NCI-H524 treated with DMSO at 0.1 percent for 48 hours (cell line): ENCODE measurements at regions not wholly inside any gene's neighbourhood (a gene's known extent, or its start where the extent isn't known, plus 50 kb on each side); places are given as distances from the start of the nearest gene placed in this dataset.
"Not testable (repeated sequence)": the region's sequence is repeated elsewhere in the genome, so short reads cannot be mapped to it uniquely, and the experiment has no call there.

Source experiments
- DNase-seq: peaks from one replicate; lab custom pipeline; 2025; lab: John Stamatoyannopoulos, UW

- not testable (repeated sequence) for DNase-seq
These were observed 74.5 kb upstream of the PPP1R26 start for GRCh38 chr9:135405145-135405464.

- no peak for DNase-seq
These were observed 70.9 kb upstream of the PPP1R26 start for GRCh38 chr9:135408476-135409254.

DNA sequence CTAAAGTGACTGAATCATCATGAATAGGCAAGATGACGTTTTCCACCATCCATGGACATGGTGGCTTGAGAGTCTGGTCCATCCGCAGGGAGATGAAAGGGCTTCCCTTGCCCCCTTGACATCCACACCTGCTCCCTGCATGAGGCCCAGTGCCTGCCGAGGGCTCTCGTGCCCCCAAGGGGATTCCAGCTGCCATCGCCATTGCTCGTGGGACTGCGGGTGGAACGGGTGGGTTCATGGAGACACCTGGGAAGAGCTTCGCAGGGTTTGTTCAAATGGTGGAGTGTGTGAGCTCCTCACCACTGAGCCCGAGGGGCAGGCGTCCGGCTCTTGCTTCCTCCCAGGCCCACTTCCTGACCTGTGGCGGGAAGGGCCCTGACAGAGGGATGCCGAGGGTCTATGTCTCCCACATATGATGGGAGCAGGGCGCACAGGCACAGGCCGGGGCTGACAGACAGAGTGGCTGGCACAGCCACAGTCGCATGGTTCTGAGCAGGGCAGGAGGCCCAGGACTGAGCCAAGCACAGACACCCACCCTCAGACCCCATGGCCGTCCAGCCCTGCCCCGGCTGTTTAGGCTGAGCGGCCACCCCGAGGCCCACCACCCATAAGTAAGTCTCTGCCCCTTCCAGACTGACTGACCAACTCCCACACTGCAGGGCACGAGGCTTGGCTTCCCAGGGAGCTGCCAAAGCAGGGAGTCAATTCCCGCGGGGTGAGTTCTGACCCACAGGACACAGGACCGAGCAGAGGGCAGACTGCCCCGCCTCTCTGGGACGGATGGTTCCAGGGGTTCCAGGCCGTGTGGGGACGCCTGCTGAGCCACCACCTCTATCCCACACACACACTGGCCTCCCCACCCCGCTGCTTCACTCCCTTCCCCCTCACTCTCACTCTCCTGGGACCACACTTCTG is 70.0 kb upstream of the PPP1R26 start:
- DNase-seq = no peak

- no peak for DNase-seq
These were observed 69.2 kb upstream of the PPP1R26 start for GRCh38 chr9:135410421-135410820.

GRCh38 chr9:135410831-135411473 is 68.6 kb upstream of the PPP1R26 start:
- no peak for DNase-seq

GRCh38 chr9:135411605-135412004 is 68.0 kb upstream of the PPP1R26 start:
- not testable (repeated sequence) for DNase-seq

DNA sequence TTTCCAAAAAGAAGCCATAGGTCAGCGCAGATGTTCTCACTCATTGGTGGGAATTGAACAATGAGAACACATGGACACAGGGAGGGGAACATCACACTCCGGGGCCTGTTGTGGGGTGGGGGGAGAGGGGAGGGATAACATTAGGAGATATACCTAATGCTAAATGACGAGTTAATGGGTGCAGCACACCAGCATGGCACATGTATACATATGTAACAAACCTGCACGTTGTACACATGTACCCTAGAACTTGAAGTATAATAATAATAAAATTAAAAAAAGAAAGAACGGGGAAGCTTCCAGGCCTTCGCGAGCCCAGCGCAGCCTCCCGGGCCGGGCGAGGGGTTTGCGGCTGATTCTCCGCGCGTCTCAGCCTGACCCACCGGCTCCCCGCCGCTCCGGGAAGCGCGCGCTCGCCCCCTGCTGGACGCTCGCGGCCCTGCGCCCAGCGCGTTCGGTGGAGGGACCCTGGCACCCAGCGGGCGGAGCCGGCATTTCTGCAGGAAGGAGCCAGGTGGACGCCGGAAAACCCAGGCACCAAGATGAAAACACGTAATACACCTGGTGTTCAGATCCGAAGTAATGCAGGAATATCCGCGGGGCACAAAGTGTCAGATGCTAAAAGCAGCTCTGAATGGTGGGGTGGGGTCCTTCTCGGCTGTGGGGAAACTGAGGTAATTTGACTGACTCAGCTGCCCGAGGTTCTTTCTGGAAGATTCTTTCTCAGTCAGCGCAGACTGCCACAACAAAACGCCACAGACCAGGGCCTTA is 67.1 kb upstream of the PPP1R26 start:
- not testable (repeated sequence) for DNase-seq

GRCh38 chr9:135413086-135413375 is 66.6 kb upstream of the PPP1R26 start:
- DNase-seq = no peak

DNA sequence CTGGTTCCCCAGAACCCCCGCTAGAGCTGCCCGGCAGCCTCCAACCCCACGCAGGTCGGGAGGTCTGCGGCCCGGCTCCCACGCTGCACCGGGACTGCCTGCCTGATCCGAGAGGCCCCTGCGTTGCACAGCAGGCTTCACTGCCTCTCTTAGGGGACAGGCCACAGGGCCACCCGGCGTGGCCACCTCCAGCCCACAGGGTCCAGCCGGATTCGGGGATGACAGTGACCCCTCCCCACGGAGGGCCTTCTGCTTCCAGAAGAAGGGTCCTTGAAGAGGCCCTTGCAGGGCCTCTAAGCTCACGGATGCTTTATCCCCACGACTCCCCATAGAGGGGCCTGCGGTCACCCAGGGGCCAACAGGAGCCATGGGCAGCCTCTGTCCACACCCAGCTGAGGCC is 66.1 kb upstream of the PPP1R26 start:
- no peak for DNase-seq

DNA sequence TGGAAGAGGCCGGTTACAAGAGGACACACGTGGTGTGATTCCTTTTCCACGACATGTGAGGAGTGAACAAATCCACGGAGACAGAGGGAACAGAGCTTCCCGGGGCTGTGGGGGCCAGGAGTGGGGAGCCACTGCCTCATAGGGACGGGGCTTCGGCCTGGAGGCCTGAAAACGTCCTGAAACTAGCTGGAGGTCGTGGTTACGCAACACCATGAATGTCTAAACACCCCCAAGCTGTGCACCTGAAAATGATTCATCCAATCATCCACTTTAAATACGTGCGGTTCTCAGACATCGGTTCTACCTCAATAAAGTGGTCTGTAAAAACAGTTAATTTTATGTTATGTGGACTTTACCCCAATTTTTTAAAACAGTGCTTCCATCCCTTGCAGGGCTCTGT is 65.3 kb upstream of the PPP1R26 start:
- DNase-seq = no peak

DNA sequence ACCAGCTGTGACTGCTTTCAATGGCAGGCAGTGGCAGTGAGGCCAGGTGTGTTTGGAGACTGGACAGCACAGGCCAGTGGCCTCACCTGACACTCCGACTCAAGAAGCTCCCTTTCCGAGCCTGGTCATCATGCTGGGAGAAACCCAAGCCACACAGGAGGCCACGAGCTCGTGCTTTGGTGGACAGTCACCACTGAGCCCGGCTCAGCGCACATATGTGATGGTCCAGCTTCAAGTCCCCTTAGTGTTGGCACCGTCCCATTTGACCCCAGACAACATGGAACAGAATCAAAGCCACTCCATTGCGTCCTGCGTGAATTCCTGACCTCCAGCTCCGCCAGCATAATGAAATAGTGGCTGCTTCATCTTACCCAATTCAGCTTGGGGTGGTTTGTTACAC is 64.0 kb upstream of the PPP1R26 start:
- DNase-seq = no peak

- no peak for DNase-seq
These were observed 62.8 kb upstream of the PPP1R26 start for GRCh38 chr9:135416664-135417290.

DNA sequence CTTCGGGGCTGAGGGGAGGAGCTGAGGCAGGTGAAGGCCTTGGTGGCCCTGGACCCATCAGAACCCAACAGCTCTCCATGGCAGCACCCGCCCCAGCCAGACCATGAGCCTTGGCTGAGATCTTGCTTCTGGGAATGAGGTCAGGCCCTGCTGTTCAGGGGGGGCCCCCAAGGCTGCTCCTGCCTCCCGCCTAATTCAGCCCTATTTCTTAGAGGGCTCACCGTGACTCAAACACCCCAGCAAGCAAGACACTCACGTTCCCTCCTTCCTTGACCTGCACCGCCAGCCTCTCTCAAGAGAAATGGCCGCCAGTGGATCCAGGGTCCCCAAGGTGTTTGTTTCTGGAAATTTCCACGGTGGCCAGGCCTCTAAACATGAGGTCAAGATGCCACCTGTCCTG is 61.4 kb upstream of the PPP1R26 start:
- DNase-seq = no peak

GRCh38 chr9:135419106-135419505 is 60.5 kb upstream of the PPP1R26 start:
- DNase-seq = no peak

DNA sequence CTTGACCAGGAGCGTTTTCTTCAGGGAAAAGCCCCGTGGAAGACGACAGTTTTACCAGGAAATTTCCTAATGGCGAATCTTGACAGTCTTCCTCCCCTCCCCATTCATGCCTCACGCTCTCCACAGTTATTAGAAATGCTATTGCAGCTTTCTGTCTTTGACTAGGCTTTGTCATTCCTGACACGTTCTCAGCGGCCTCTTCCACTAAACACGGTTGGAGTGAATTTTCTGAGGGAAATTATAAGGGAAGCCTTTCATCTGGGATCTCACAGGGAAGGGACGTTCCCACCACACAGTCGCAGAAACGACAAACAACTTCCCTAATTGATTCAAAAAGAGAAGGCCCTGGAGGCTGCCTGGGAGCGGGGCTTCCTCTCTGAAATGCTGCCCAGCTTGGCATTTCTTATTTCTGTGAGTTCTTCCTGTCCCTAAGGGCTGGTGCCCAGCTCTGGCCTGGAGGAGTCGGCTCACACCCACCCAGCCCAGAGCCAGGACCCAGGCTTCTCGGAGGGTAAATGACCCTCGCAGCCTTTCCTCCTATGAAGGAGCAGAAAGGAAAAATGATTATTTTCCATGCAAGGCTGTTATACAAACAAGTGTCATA is 57.1 kb upstream of the PPP1R26 start:
- no peak for DNase-seq

GRCh38 chr9:135423725-135424124 is 55.9 kb upstream of the PPP1R26 start:
- DNase-seq = no peak
